HEK293T (cell line): ENCODE measurements at regions not wholly inside any gene's neighbourhood (a gene's known extent, or its start where the extent isn't known, plus 50 kb on each side); places are given as distances from the start of the nearest gene placed in this dataset.

Experiments
- ARNT ChIP-seq: fragments of 450-650 bp; IDR thresholded peaks from 2 replicates; pipeline ENCODE4 v1.6.1; 2017; ENCODE audit warnings: mild to moderate bottlenecking
- BHLHE40 ChIP-seq: fragments of 450-650 bp; IDR thresholded peaks from 2 replicates; pipeline ENCODE4 v1.6.1; 2016; ENCODE audit warnings: mild to moderate bottlenecking, moderate library complexity, borderline replicate concordance
- ELF4 ChIP-seq: fragments of 450-650 bp; IDR thresholded peaks from 2 replicates; pipeline ENCODE4 v1.6.1; 2017; ENCODE audit warnings: antibody characterized with exemption
- FOXM1 ChIP-seq: fragments of 450-650 bp; IDR thresholded peaks from 2 replicates; pipeline ENCODE4 v1.6.1; 2017; ENCODE audit warnings: mild to moderate bottlenecking, borderline replicate concordance
- L3MBTL2 ChIP-seq: fragments of 450-650 bp; conservative IDR thresholded peaks from 2 replicates; pipeline ENCODE4 v1.6.1; 2016; ENCODE audit warnings: mild to moderate bottlenecking
- NFRKB ChIP-seq: fragments of 450-650 bp; IDR thresholded peaks from 2 replicates; pipeline ENCODE4 v1.6.1; 2016; ENCODE audit warnings: mild to moderate bottlenecking, moderate library complexity
- SP1 ChIP-seq: fragments of 450-650 bp; IDR thresholded peaks from 2 replicates; pipeline ENCODE4 v1.6.1; 2017
- TARDBP ChIP-seq: fragments of 450-650 bp; IDR thresholded peaks from 2 replicates; pipeline ENCODE4 v1.6.1; 2016
- ZNF384 ChIP-seq: fragments of 450-650 bp; IDR thresholded peaks from 2 replicates; pipeline ENCODE4 v1.6.1; 2016
- TF ChIP-seq, protein P1 (sequence below): fragments of 450-650 bp; IDR thresholded peaks from 2 replicates; pipeline ENCODE4 v1.6.1; 2016

GRCh38 chr12:30578426-30578825 is 117.2 kb downstream of the IPO8 start:
- no peak for TF ChIP-seq ZNF384
- TF ChIP-seq FOXM1, result no peak
- TF ChIP-seq, protein P1, sequence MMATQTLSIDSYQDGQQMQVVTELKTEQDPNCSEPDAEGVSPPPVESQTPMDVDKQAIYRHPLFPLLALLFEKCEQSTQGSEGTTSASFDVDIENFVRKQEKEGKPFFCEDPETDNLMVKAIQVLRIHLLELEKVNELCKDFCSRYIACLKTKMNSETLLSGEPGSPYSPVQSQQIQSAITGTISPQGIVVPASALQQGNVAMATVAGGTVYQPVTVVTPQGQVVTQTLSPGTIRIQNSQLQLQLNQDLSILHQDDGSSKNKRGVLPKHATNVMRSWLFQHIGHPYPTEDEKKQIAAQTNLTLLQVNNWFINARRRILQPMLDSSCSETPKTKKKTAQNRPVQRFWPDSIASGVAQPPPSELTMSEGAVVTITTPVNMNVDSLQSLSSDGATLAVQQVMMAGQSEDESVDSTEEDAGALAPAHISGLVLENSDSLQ, result no peak
- TF ChIP-seq BHLHE40, result no peak
- TF ChIP-seq ARNT, result no peak
- no peak for TF ChIP-seq L3MBTL2
- TF ChIP-seq ELF4, result no peak
- TF ChIP-seq SP1, result no peak
- no peak for TF ChIP-seq NFRKB
- TF ChIP-seq TARDBP, result no peak
